22Rv1 (cell line): ENCODE measurements at regions not wholly inside any gene's neighbourhood (a gene's known extent, or its start where the extent isn't known, plus 50 kb on each side); places are given as distances from the start of the nearest gene placed in this dataset.

Experiments
- ZFX ChIP-seq: fragments of 450-650 bp; IDR thresholded peaks from 2 replicates; pipeline ENCODE4 v1.6.1; 2017; ENCODE audit warnings: antibody characterized with exemption, borderline replicate concordance
- TF ChIP-seq, protein P1 (sequence below): fragments of 450-650 bp; IDR thresholded peaks from 2 replicates; pipeline ENCODE4 v1.5.1; 2017; ENCODE audit warnings: mild to moderate bottlenecking

DNA sequence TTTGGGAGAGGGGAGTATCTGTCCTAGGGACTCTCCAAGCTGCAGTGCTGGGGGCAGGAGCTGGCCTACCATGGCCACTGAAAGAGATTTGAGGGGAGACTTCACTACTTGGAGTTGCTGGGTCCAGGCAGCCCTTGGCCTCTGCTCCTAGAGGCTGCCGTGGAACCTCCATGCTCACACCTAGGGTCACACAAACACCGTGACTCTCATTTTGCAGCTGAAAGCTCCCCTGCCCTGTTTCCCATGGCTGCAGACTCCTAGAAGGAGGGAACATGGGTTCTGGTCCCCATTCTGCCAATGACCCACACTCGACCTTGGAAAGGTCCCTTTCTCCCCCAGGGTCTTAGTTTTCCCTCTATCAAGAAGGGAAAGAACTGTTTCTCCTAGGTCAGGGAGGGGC is 147.1 kb upstream of the PPP1R26 start:
- TF ChIP-seq, protein P1, sequence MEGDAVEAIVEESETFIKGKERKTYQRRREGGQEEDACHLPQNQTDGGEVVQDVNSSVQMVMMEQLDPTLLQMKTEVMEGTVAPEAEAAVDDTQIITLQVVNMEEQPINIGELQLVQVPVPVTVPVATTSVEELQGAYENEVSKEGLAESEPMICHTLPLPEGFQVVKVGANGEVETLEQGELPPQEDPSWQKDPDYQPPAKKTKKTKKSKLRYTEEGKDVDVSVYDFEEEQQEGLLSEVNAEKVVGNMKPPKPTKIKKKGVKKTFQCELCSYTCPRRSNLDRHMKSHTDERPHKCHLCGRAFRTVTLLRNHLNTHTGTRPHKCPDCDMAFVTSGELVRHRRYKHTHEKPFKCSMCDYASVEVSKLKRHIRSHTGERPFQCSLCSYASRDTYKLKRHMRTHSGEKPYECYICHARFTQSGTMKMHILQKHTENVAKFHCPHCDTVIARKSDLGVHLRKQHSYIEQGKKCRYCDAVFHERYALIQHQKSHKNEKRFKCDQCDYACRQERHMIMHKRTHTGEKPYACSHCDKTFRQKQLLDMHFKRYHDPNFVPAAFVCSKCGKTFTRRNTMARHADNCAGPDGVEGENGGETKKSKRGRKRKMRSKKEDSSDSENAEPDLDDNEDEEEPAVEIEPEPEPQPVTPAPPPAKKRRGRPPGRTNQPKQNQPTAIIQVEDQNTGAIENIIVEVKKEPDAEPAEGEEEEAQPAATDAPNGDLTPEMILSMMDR = no peak
- TF ChIP-seq ZFX = no peak
